ENCODE measurements at regions not wholly inside any gene's neighbourhood (a gene's known extent, or its start where the extent isn't known, plus 50 kb on each side); places are given as distances from the start of the nearest gene placed in this dataset.

DNA sequence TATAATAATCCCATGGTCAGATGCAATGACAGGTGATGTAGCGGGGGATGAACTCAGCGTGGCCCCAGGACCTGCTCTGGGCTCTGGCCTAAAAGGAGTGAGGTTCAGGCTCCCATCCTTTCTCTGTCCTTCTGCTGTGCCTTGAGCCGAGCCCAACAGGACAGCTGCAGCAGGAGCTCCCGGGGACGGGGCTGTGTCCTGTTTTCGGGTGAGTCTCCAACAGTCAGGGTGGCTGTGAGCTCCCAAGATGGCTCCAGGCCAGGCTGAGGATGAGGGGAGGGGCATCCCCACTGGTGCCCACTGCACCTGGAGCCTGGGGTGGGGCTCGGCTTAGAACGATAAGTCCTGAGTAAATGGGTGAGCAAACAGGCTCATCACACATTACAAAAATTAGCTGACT is 1385.0 kb downstream of the BRD1 start:
- no TSS peak for BruUV-seq (replicated peaks)
- no peak for ATAC-seq
- POLR2A ChIA-PET (ENCODE audit: unreplicated experiment) = no interaction called here

DNA sequence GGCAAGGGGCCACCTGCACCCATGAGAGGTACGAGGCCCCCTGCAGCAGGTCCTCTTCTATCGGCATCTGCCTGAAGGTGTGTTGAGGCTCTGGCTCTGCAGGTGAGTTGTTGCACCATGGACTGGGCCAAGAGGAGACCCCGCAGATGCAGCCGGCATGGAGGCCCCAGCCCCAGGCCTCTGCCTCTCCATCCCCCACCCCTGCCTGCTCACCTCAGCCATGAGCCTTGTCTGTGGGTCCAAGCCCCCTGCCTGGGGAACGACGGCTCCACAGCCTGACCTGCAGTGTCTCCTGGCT is 1386.2 kb downstream of the BRD1 start:
- no TSS peak for BruUV-seq (replicated peaks)
- ATAC-seq = no peak
- no peaks in the 10 kb centered on the region for H3K27me3 ChIP-seq (ENCODE audit: low read length)
- DNase-seq = no peak
- intact Hi-C loops (cut with micrococcal nuclease) = no loop called here
- no peaks in the 10 kb centered on the region for H3K79me2 ChIP-seq (ENCODE audit: low read length)
- H3K9me3 ChIP-seq (ENCODE audit: low read length) = no peaks in the 10 kb centered on the region
- CTCF ChIA-PET = no interaction called here
- no peaks in the 10 kb centered on the region for H4K20me1 ChIP-seq (ENCODE audit: low read length)
- POLR2A ChIA-PET (ENCODE audit: unreplicated experiment) = no interaction called here
- no peaks in the 10 kb centered on the region for H3K9me2 ChIP-seq (replicated peaks; ENCODE audit: low read length)
- H3K4me2 ChIP-seq (ENCODE audit: low read length) = no peak overlapping the region
- no peak overlapping the region for H2AFZ ChIP-seq (ENCODE audit: low read length)
- no peaks in the 10 kb centered on the region for H3K36me3 ChIP-seq (ENCODE audit: low read depth, low read length)
- no peak overlapping the region for H3K27ac ChIP-seq (ENCODE audit: low read length)
- H3K4me3 ChIP-seq (ENCODE audit: low read length) = no peak overlapping the region
- H3K4me1 ChIP-seq (ENCODE audit: insufficient read depth, low read length) = no peaks in the 10 kb centered on the region
- H3F3A ChIP-seq (ENCODE audit: low read length, unreplicated experiment) = no peaks in the 10 kb centered on the region
- no peak overlapping the region for H3K9ac ChIP-seq (ENCODE audit: low read length)
- no peak for TF ChIP-seq EZH2phosphoT487 (IDR thresholded peaks at IDR 0.05; ENCODE audit: borderline replicate concordance, low read length)
- TF ChIP-seq, protein P1, sequence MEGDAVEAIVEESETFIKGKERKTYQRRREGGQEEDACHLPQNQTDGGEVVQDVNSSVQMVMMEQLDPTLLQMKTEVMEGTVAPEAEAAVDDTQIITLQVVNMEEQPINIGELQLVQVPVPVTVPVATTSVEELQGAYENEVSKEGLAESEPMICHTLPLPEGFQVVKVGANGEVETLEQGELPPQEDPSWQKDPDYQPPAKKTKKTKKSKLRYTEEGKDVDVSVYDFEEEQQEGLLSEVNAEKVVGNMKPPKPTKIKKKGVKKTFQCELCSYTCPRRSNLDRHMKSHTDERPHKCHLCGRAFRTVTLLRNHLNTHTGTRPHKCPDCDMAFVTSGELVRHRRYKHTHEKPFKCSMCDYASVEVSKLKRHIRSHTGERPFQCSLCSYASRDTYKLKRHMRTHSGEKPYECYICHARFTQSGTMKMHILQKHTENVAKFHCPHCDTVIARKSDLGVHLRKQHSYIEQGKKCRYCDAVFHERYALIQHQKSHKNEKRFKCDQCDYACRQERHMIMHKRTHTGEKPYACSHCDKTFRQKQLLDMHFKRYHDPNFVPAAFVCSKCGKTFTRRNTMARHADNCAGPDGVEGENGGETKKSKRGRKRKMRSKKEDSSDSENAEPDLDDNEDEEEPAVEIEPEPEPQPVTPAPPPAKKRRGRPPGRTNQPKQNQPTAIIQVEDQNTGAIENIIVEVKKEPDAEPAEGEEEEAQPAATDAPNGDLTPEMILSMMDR (conservative IDR thresholded peaks at IDR 0.05; ENCODE audit: low read depth, low read length) = no peak
- TF ChIP-seq EZH2 (IDR thresholded peaks at IDR 0.05; ENCODE audit: low read length, unreplicated experiment) = no peak

More for the DNA sequence above, 1385.0 kb downstream of the BRD1 start:
- intact Hi-C loops (cut with micrococcal nuclease) = no loop called here
- H3K9ac ChIP-seq (ENCODE audit: low read length) = no peak overlapping the region
- no peak overlapping the region for H3K27ac ChIP-seq (ENCODE audit: low read length)
- H2AFZ ChIP-seq (ENCODE audit: low read length) = no peak overlapping the region
- TF ChIP-seq EZH2phosphoT487 (IDR thresholded peaks at IDR 0.05; ENCODE audit: borderline replicate concordance, low read length) (no peak), EZH2 (IDR thresholded peaks at IDR 0.05; ENCODE audit: low read length, unreplicated experiment) (no peak)
- TF ChIP-seq, protein P1 (conservative IDR thresholded peaks at IDR 0.05; ENCODE audit: low read depth, low read length) = no peak
- no peaks in the 10 kb centered on the region for H4K20me1 ChIP-seq (ENCODE audit: low read length)
- no peaks in the 10 kb centered on the region for H3F3A ChIP-seq (ENCODE audit: low read length, unreplicated experiment)
- no peaks in the 10 kb centered on the region for H3K4me1 ChIP-seq (ENCODE audit: insufficient read depth, low read length)
- DNase-seq = no peak
- no peak overlapping the region for H3K4me3 ChIP-seq (ENCODE audit: low read length)
- CTCF ChIA-PET = no interaction called here
- no peak overlapping the region for H3K4me2 ChIP-seq (ENCODE audit: low read length)
- no peaks in the 10 kb centered on the region for H3K27me3 ChIP-seq (ENCODE audit: low read length)
- no peaks in the 10 kb centered on the region for H3K9me2 ChIP-seq (replicated peaks; ENCODE audit: low read length)
- no peaks in the 10 kb centered on the region for H3K79me2 ChIP-seq (ENCODE audit: low read length)
- no peaks in the 10 kb centered on the region for H3K9me3 ChIP-seq (ENCODE audit: low read length)
- no peaks in the 10 kb centered on the region for H3K36me3 ChIP-seq (ENCODE audit: low read depth, low read length)

GRCh38 chr22:48440673-48441552 is 1386.8 kb downstream of the BRD1 start:
- no peaks in the 10 kb centered on the region for H3K9me3 ChIP-seq (ENCODE audit: low read length)

More at GRCh38 chr22:48440673-48441552, 1386.8 kb downstream of the BRD1 start:
- no TSS peak for BruUV-seq (replicated peaks)
- no peaks in the 10 kb centered on the region for H4K20me1 ChIP-seq (ENCODE audit: low read length)
- H3K9ac ChIP-seq (ENCODE audit: low read length) = no peak overlapping the region
- H3K27me3 ChIP-seq (ENCODE audit: low read length) = no peaks in the 10 kb centered on the region
- POLR2A ChIA-PET (ENCODE audit: unreplicated experiment) = no interaction called here
- H3K4me3 ChIP-seq (ENCODE audit: low read length) = no peak overlapping the region
- no peaks in the 10 kb centered on the region for H3K79me2 ChIP-seq (ENCODE audit: low read length)
- no peak for TF ChIP-seq EZH2phosphoT487 (IDR thresholded peaks at IDR 0.05; ENCODE audit: borderline replicate concordance, low read length)
- TF ChIP-seq EZH2 (IDR thresholded peaks at IDR 0.05; ENCODE audit: low read length, unreplicated experiment) = no peak
- TF ChIP-seq, protein P1 (conservative IDR thresholded peaks at IDR 0.05; ENCODE audit: low read depth, low read length) = no peak
- H3K4me2 ChIP-seq (ENCODE audit: low read length) = no peak overlapping the region
- no peaks in the 10 kb centered on the region for H3F3A ChIP-seq (ENCODE audit: low read length, unreplicated experiment)
- no peak overlapping the region for H2AFZ ChIP-seq (ENCODE audit: low read length)
- intact Hi-C loops (cut with micrococcal nuclease) = no loop called here
- H3K4me1 ChIP-seq (ENCODE audit: insufficient read depth, low read length) = no peaks in the 10 kb centered on the region
- H3K27ac ChIP-seq (ENCODE audit: low read length) = no peak overlapping the region
- H3K36me3 ChIP-seq (ENCODE audit: low read depth, low read length) = no peaks in the 10 kb centered on the region
- ATAC-seq = no peak
- CTCF ChIA-PET = no interaction called here
- H3K9me2 ChIP-seq (replicated peaks; ENCODE audit: low read length) = no peaks in the 10 kb centered on the region
- DNase-seq = no peak

All from PC-3 (cell line).